OCI-M2 (cell line): ENCODE measurements at regions not wholly inside any gene's neighbourhood (a gene's known extent, or its start where the extent isn't known, plus 50 kb on each side); places are given as distances from the start of the nearest gene placed in this dataset.
"Not testable (repeated sequence)": the region's sequence is repeated elsewhere in the genome, so short reads cannot be mapped to it uniquely, and the experiment has no call there.

Experiments used
- DNase-seq: peaks from one replicate; lab custom pipeline; 2025; ENCODE audit not compliant: unreplicated experiment; lab: John Stamatoyannopoulos, UW

DNA sequence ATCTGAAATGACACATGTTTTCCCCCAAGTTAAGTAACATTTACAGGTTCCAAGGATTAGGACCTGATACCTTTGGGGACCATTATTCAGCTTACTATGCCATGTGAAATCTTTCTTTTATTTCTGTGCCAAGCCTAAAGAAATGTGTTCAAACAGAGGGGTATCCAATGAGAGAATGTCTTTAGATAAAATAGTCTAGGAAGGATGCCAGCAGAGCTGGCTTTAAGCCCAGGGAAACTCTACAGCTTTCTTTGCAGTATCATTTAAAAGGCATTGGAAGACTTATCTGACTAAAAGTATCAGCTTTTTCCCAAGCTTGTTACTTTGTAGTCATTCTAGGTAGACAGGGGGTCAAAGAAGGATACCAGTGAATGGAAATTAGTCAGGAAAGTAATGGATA lies 860.4 kb downstream of the PLA2G4A start:
- no peak for DNase-seq

DNA sequence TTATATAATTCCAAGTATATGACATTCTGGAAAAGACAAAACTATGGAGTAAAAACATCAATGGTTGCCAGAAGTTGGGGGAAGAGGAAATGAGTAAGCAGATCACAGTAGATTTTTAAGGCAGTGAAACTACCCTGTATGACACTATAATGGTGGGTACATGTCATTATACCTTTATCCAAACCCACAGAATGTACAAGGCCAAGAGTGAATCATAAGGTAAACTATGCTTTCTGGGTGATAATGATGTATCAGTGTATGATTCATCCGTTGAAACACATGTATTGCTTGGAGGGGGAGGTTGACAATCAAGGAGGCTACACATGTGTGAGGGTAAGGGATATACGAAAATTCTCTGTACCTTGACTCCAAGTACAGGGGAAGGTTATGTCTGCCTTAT lies 862.7 kb downstream of the PLA2G4A start:
- no peak for DNase-seq

GRCh38 chr1:187692799-187693198 lies 864.0 kb downstream of the PLA2G4A start:
- DNase-seq: no peak

DNA sequence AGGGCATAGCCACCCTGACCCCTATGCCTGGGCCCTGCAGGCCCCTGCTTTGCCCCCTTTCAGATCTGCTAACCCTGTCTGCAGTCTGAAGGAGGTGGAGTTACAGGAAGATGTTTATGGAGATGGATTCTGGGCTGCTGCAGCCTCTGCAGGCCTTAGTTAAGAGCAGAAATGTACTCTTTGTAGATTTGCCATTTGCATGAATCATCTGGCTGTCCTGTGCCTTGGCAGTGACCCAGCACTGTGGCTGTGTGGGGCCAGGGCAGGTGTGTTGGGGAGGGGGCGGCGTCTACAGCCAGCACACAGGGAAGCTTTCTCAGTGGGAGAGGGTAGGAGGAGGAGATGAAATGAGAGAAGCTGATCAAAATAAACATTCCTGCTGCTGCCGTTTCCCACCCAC lies 867.3 kb downstream of the PLA2G4A start:
- no peak for DNase-seq

- DNase-seq: not testable (repeated sequence)
Observed at GRCh38 chr1:187703138-187704130, 874.7 kb downstream of the PLA2G4A start.

DNA sequence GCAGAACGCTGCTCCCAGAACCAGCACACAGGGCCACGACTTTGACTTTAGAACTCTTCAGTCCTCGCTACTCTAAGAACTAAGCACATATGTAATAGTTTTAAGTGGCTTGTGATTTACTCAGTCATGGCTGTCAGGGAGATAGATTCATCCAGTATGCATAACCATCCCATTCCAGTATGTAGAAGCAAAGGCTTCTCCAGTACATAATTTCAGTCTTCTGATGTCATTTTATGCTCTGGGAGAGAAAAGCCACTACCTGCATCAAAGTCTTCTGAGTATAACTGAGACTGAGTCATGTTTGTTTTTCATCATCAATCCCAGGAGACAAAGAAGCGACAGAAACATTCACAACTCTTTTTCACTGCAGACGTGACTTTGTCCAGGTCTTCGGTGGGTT lies 885.7 kb downstream of the PLA2G4A start:
- no peak for DNase-seq

DNA sequence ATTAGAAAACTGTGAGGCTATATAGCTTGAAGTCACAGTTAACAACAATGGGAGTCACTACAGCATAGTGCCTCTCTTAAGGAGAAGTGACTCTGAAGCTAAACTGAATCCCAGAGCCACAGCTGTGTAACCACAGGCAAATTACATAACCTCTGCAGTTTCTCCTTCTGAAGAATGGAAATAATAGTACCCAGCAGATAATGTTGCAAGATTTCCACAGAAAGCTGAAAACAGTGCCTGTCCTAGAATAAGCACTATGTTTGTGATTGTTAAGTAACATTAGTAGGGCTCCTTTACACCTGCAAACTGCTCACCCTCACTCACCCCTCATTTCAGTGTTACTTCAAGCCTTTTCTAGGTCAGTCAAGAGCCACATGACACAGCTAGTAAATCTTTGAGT lies 886.7 kb downstream of the PLA2G4A start:
- no peak for DNase-seq

DNA sequence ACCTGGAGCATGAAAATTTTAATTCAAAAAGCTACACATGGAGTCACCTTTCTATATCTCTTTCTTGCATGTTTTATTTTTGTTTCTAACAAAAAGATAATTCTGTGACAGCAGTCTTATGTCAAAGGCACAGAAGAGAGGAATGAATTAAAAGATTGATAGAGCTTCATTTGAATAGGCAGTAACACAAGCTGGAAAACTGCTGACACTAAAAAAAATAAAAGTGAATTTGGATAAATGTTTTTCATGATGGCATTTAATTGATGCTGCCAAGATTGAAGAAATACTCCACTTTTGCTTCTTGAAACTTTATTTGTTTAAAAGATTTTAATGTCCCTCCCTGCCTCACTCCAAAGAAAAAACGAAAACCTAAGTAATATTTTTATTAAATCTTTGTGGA lies 887.4 kb downstream of the PLA2G4A start:
- no peak for DNase-seq

GRCh38 chr1:187718527-187718926 lies 889.8 kb downstream of the PLA2G4A start:
- DNase-seq: no peak

DNA sequence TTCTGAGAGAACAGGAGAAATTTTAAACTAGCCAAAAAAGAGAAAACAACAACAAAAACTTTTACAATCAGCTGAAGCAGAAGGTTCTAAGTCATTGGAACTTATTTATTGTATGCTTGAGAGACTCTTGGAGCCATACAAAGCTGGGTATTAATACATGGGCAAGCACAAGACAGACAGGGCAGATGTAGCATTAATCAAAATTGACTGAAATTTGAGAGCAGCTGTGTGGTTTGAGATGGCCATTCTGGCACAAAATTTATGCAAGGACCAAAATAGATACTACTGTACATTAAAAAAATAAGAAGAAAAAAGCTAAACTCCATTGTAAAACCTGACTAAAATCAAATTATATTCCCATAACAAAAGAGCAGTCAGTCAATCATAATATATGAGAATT lies 892.5 kb downstream of the PLA2G4A start:
- no peak for DNase-seq

GRCh38 chr1:187725216-187725615 lies 896.5 kb downstream of the PLA2G4A start:
- no peak for DNase-seq

DNA sequence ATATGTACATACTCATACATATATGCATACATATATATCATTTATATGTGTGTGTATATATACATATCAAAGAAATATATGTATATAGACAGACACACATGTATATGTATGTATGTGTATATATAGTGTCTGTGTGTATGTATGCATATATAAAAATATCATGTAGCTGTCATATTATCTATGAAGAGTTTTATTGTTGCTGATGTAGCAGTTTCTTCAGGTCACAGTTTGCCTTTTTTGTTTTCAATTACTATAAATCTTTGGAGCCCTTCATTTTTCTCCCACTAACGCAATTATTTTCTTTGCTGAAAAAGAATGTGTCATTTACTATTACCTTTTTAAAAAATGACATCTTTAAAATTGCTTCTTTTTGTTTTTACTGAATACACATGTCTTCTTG lies 904.5 kb downstream of the PLA2G4A start:
- DNase-seq: no peak

DNA sequence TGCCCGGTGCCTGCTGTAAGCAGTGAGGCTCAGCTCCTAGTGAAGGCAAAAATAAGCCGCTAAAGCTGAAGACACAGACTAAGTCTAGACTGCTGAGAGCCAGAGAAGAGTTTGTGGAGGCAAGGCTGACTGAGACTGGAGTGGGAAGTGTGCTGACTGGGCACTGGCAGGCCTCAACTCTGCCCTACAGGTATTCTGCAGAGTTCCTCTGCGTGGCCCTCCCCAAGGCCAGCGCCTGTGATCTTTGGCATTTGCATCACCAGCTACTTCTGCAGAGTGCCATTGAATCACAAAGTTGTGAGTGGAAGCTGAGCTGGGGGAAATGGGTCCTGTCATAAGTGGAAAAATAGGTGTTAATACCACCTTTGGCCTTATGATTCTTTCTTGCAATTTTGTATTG lies 905.7 kb downstream of the PLA2G4A start:
- DNase-seq: no peak

GRCh38 chr1:187744665-187745064 lies 915.9 kb downstream of the PLA2G4A start:
- no peak for DNase-seq

GRCh38 chr1:187755536-187755935 lies 926.8 kb downstream of the PLA2G4A start:
- no peak for DNase-seq

DNA sequence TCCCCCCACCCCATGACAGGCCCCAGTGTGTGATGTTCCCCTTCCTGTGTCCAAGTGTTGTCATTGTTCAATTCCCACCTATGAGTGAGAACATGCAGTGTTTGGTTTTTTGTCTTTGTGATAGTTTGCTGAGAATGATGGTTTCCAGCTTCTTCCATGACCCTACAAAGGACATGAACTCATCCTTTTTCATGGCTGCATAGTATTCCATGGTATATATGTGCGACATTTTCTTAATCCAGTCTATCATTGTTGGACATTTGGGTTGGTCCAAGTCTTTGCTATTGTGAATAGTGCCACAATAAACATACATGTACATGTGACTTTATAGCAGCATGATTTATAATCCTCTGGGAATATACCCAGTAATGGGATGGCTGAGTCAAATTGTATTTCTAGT lies 927.9 kb downstream of the PLA2G4A start:
- DNase-seq: not testable (repeated sequence)

DNA sequence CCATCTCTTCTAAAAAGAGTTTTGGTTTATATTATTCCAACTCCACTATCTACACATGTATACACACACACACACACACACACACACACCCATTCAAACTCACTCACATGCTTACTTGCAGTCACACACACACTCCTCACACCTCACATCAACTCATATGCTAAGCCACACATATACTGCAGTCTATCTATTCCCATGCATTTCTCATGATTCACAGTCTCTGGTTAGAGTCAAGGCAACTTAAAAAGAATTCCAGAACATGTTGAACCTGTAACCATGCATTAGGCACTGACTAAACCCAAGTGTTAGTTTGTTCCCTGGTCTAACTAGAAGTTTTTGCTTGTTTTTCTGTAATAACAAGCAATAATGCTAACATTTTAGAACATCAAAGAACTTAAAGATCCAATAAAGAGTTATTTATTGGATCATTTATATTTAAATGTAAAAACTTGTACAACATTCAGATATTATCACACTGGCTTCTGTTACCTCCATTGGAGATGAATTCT lies 931.1 kb downstream of the PLA2G4A start:
- no peak for DNase-seq

GRCh38 chr1:187762118-187762517 lies 933.4 kb downstream of the PLA2G4A start:
- DNase-seq: no peak

GRCh38 chr1:187763465-187763864 lies 934.7 kb downstream of the PLA2G4A start:
- no peak for DNase-seq

DNA sequence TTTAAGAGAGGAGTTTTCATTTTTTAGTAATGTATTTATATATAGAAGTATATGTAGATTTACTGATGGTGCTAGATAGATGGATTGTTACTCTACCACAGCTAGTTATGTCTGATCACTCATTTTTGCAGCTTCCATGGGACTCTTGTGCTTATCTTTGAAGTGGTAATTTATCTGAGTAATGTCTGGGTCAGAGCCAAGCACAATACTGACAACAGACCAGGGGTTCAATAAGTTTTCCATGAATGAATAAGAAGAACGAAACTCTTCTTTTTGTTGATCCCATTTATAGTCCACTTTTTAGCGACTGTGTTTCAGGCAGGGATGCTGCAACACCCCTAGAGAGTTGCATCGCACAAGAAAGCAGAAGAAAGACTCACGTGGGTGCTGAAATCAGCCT lies 935.2 kb downstream of the PLA2G4A start:
- DNase-seq: no peak

DNA sequence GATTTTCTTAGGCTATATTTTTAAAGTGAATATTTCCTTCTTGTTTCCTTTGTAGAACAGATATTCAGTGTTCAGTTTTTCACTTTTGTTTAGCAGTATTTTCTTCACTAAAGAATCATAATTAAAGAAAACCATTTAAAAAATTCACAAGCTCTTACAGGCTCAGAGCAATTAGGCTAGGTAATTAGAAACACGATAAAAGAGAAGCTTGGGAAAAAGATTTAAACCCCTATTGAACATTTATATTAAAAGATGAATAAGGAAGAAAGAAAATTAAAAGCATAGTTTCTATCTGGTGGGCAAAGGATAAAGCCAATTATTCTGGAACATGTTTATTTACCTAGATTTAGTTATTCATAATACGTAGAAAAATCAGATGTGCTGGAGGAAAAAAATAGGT lies 942.6 kb downstream of the PLA2G4A start:
- DNase-seq: no peak

DNA sequence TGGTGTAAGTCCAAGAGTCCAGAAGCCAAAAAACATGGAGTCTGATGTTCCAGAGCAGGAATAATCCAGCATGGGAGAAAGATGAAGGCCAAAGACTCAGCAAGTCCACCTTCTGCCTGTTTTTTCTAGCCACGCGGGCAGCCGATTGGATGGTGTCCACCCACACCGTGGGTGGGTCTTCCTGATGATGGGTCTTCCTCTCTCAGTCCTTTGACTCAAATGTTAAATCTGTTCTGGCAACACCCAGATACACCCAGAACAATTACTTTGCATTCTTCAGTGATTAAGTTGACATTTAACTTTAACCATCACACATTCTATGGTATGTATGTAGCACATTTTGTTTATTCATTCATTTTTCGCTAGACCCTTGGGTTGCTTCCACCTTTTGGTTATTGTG lies 944.4 kb downstream of the PLA2G4A start:
- DNase-seq: no peak

DNA sequence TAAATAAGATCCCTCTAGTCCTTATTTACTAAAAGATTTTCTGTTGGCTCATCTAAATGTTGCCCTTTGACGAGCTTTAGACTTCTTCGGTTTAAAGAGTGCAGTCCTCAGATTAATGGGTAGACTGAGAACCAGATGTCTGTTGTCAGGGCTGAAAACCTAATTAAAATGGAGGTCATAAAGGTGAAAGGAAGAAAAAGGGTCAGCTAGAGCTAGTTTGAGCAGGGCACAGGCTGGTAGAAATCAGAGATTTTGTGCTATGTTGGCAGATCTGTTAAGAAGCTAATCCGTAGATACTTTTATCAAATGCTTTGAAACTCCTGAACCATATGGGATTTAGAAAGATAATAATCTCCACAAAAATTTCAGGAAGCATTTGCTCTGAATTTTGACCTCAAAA lies 959.0 kb downstream of the PLA2G4A start:
- no peak for DNase-seq
